SK-N-SH (cell line): ENCODE measurements at regions not wholly inside any gene's neighbourhood (a gene's known extent, or its start where the extent isn't known, plus 50 kb on each side); places are given as distances from the start of the nearest gene placed in this dataset.

Source experiments
- CTCF ChIP-seq: fragments of 200-600 bp; sonication (generic); IDR thresholded peaks from 2 replicates; pipeline ENCODE4 v1.6.1; 2017; ENCODE audit warnings: antibody characterized with exemption, mild to moderate bottlenecking, moderate library complexity
- EZH2phosphoT487 ChIP-seq: fragments of 200-600 bp; sonication (generic); IDR thresholded peaks from 2 replicates; pipeline ENCODE4 v1.6.1; 2017; ENCODE audit warnings: low read depth, mixed run types, mild to moderate bottlenecking, antibody characterized with exemption, moderate library complexity, borderline replicate concordance
- FOSL2 ChIP-seq: IDR thresholded peaks from 2 replicates; pipeline ENCODE4 v1.4.0; 2012; ENCODE audit warnings: low read depth, mild to moderate bottlenecking, moderate library complexity, borderline replicate concordance
- GABPA ChIP-seq: IDR thresholded peaks from 2 replicates; pipeline ENCODE4 v1.4.0; 2012; ENCODE audit warnings: low read depth, mild to moderate bottlenecking
- JUND ChIP-seq: IDR thresholded peaks from 2 replicates; pipeline ENCODE4 v1.4.0; 2012
- MEF2A ChIP-seq: IDR thresholded peaks from 2 replicates; pipeline ENCODE4 v1.4.0; 2012; ENCODE audit warnings: low read depth, borderline replicate concordance
- MXI1 ChIP-seq: IDR thresholded peaks from 2 replicates; pipeline ENCODE4 v1.6.1; 2012; ENCODE audit warnings: mild to moderate bottlenecking, low read depth, low read length, improper control_type of control experiment
- PBX3 ChIP-seq: IDR thresholded peaks from 2 replicates; pipeline ENCODE4; 2012
- RFX5 ChIP-seq: IDR thresholded peaks from 2 replicates; pipeline ENCODE4 v1.6.1; 2012; ENCODE audit warnings: mild to moderate bottlenecking, improper control_type of control experiment, low read length
- SIN3A ChIP-seq: IDR thresholded peaks from 2 replicates; pipeline ENCODE4 v1.6.1; 2012; ENCODE audit warnings: low read depth, mild to moderate bottlenecking, low read length, moderate library complexity, borderline replicate concordance
- SMC3 ChIP-seq: IDR thresholded peaks from 2 replicates; pipeline ENCODE4 v1.6.1; 2012; ENCODE audit warnings: low read depth, low read length, improper control_type of control experiment
- YY1 ChIP-seq: IDR thresholded peaks from 2 replicates; pipeline ENCODE4 v1.4.0; 2012; ENCODE audit warnings: low read depth, mild to moderate bottlenecking

GRCh38 chr7:109179601-109180000 is 609.9 kb downstream of the DNAJB9 start:
- TF ChIP-seq CTCF (no peak), PBX3 (no peak), MEF2A (no peak), RFX5 (no peak), SMC3 (no peak), YY1 (no peak), EZH2phosphoT487 (no peak), SIN3A (no peak), FOSL2 (no peak), GABPA (no peak), JUND (no peak), MXI1 (no peak)
